GM19025 (cell line): ENCODE measurements at regions not wholly inside any gene's neighbourhood (a gene's known extent, or its start where the extent isn't known, plus 50 kb on each side); places are given as distances from the start of the nearest gene placed in this dataset.

Experiments used
- ATAC-seq: cut with Tn5 transposase; IDR thresholded peaks from one replicate; pipeline ENCODE4 v1.9.1; 2021; ENCODE audit warnings: mild to moderate bottlenecking, low read depth, moderate library complexity; ENCODE audit not compliant: unreplicated experiment

DNA sequence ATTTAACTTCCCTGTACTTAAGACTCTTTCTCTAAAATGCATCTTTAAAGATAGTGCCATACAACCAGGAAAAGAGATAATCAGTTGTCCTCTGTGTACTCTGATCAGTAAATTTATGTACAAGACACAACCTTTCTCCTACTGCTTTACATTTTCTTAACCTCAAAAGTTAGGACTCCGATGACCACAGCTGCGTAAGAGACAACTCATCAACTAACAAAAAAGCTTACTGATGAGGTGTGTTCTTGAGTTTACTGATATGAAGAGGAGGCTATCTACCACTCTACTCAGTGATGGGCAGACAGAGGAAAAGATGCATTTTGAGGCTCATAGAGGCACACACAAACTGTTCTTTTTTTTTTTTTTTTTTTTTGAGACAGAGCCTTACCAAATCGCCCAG lies 71.4 kb upstream of the HIF1A start:
- ATAC-seq = no peak

DNA sequence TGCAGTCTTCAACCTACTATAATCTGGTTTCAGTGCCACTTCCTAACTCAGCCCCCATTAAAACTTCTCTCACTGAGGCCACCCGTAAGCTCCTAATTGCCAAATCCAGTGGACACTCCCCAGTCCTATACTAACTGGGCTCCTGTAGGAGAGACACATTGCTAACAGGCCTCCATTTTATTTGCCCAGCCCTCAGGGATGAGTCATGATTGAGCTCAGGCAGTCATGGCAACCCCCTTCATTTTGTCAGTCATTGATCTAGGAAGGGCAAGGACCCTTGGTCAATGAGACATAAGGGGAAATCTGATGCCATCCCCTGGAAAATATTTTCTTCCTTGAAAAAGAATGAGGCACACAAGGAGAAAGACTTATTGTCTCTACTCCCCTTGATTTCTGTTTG lies 70.1 kb upstream of the HIF1A start:
- no peak for ATAC-seq

DNA sequence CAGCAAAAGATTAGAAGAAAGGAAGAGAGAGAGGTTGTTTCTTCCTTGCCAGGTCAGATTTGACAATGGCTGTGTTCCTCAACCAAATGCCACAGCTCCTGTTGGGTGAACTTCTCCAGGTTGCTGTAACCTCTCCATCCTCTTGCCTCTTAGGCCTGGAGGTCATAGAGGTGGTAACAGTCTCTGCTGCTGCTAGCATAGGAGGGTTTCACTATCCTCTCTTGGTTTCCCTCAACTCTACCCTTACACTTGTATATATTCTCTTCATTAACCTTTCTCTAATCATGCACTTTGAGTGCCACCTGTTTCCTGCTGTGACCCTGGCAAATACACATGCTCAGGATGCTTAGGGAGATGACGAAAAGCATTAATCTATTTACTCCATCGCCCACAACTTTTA lies 67.7 kb upstream of the HIF1A start:
- ATAC-seq = no peak

DNA sequence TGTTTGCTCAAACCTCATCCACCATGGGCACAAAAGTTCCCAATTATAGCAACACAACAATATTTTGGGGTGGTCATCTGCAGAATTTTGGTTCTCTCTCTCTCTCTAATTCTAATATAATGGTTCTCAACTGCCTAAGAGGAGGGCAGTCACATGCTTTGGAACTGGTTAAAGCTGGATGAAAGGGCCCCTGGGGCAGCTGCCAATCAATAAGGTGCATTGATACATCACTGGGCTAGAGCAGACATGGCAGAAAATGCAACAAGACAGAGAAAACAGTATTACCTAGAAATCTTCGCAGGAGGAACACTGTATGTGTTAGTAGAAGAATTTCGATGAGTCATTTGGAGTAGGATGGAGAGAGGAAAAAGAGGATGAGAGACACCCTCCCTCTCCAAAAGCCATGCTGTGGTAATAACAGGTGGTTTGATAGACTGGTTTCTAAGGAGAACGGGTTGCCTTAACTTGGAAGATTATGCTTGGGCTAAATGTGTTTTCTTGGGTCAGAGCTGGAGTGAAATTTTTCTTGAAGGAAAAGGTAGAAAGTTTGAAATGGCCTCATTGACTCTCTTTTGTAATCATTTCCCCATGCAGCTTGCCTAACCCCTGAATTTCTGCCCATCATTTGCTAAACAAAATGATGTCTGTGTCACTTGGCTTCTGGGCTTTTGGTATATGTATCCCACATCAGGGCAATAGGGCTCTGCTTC lies 67.1 kb upstream of the HIF1A start:
- ATAC-seq = no peak

DNA sequence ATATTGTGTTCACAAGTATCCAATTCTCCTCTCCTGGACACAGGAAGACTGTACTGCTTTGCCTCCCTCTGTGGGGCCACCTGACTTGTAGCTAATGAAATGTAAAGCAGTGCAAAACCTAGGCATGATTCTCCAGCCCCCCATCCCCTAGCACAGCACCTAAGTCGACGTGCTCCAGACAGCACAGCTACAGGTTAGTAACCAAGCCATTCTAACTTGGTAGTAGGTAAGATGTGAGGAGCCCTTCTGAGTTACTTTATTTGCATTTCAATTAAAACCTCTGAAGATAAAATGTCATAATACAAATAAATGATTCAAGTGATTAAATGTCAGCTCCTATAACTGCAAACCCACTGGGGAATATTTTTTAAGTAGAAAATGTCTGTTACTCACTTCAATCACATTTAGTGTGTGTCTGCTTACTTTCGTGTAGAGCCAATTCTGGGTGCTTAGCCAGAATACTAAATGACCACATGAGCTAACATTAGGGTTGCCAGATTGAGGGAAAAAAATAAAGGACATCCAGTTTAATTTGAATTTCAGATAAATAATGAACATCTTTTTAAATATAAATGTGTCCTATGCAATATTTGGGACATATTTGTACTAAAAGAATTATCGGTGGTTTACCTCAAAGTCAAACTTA lies 64.8 kb upstream of the HIF1A start:
- no peak for ATAC-seq

DNA sequence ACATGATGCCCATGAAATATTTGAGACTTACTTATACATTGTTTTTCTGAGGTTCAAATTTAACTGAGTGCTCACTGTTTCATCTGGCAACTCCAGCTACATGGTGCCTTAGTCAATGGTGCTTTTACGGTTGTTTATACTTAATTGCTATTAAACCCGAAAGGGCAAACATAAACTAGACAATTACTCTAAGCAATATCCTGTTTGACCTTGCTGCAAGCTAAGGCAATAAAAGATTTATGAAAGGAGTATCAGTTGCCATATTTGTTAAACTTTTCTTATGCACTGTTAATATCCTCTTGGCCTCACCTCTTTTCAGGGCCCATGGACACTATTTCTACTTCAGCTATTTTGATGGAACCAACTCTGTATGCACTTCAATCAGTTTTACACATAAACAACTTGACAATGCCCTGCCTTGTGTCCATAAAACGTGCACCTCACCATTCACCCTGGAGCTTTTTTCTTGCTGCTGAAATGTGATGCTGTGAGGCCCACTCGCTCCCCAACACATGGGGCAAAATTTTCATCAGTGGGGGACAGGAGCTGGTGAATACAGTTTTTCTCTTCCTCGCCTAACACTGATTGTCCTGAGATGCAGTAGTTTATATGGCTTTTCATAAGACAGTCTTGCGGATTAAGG lies 64.1 kb upstream of the HIF1A start:
- ATAC-seq = no peak

DNA sequence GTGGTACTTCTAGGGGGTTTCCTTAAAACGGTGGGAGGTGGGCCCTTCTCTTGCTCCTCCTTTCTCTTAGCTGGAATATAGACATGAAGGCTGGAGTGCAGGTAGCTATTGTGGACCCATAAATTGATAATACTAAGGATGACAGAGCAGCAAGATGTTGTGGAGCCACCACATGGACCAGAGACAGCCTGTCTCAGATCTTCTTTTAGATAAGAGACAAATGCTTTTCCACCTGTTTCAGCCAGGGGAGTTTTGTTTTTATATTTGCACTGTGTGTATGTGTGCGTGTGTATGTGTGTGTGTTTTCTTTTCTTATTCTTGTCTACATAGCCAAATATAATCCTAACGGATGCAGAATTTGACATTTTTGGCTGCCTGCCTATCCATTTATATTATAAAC lies 62.9 kb upstream of the HIF1A start:
- ATAC-seq = no peak

DNA sequence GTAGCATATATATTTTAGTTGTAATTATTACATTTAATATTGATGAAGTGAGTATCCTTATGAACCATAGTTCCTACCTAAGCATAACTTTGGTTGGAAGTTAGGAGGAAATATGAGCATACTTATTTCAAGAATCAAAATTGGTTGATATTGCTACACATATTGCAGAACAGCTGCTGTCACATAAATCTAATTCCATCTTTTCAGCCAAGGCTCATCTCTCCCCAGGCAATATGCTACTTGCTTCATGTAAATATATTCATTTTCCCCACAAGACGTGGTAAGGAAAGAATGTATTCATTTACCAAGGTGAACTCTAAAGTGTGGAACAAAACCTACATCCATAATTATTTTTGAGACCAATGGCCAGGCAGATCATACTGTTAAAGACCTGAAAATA lies 62.5 kb upstream of the HIF1A start:
- ATAC-seq = no peak

DNA sequence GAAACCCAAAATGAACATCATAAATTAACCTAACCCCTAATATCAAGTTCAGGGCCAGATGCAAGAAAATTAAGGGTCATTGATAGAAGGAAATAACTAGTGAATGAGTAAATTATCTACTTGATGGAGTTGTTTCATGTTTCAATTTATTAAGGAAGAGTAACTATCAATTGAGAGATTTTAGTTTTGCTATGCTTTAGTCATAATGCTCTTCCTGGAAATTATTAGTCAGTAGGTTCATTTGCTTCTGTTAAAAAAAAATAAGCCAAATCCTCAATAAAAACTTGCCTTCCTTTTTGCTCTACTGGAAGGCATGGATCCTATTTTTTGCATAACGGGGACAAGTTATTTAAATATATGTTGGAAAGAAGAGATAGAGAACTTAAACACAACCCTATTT lies 59.0 kb upstream of the HIF1A start:
- no peak for ATAC-seq

DNA sequence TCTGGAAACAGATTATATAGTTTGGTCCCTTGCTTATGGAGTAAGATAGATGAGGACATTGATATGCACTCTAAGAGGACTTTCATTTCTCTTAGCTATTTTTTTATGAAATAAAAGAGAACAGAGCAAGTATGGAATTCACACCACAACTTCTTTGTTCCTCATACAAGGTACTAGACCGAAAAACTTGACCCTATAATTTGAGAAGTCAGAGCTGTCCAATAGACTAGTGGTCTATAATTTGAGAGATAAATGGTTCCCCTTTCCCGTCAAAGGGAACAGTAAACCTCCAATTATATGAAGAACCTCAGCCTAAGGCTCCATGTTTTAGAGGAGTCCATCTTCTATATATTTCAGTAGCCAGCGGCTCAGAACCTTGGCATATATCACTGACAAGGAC lies 58.5 kb upstream of the HIF1A start:
- ATAC-seq = no peak

DNA sequence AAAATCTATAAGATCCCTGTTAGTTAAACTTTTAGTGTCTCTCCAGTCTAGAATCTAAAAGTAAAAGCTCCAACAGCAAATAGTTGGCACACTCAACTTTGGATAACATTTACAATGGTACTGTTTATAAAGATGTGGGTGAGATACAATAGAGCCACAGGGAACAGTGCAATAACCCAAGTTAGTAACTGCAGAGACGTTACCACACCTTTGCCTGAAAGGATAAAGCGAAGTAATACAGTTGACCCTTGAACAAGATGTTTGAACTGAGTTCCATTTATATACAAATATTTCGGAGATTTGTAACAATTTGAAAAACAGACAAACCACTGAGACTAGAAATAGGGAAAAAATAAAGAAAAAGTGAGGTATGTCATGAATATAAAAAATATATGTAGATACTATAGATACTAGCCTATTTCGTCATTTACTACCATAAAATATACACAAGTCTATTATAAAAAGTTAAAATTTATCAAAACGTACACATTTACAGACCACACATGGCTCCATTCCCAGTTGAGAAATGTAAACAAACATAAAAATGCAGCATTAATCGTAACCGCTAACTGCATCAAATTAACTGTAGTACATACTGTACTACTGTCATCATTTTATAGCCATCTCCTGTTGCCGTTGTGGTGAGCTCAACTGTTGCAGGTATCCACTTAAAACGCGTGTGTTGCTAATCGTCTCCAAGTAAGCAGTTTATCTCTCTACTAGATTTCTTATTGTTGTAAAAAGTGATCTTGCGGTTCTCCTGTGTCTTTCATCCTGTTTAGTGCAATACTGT lies 56.5 kb upstream of the HIF1A start:
- ATAC-seq = no peak

DNA sequence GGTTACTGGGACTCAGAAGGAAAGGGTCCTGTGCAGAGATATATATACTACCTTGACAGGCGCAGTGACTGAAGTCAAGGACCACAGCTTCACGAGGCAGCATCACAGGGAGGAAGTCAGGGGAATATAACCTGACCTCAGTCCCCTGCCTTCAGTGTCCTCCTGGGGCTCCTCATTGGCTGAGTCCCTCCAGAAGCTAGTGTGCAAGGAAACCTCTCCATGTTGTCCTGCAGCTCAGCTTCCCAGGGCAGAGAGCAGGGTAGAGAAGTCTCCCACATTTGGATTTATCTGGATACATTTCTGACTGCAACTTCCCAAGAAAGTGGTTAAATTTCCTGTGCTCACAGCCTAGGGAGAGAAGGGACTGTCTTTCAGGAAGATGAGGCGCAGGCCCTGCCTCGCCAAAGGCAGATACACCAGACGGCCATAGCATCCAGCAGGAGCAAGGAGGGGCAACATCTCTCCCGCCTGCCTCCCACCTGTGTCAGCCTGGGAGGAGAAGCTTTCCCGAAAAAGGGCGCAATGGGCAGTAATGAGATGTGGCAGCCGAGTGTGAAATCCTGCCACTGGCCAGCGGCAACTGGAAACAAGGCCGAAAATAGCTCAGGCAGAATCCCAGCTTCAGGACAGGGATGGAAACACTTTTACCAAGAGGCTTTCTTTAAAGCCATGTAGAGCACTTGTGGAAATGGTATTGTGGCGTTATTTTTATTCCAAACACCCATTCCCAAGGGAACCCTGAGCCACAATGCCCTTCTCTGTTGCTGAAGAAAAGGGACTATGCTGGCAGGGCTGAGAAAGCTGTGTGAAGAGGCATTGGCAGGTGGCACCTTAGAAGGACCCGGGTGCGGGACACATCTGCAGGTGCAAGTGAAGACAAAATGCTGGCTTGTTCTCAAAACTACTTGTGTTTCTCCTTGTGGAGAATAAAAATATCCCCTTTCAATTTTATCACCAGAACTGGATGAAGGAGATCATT lies 54.9 kb upstream of the HIF1A start:
- no peak for ATAC-seq

DNA sequence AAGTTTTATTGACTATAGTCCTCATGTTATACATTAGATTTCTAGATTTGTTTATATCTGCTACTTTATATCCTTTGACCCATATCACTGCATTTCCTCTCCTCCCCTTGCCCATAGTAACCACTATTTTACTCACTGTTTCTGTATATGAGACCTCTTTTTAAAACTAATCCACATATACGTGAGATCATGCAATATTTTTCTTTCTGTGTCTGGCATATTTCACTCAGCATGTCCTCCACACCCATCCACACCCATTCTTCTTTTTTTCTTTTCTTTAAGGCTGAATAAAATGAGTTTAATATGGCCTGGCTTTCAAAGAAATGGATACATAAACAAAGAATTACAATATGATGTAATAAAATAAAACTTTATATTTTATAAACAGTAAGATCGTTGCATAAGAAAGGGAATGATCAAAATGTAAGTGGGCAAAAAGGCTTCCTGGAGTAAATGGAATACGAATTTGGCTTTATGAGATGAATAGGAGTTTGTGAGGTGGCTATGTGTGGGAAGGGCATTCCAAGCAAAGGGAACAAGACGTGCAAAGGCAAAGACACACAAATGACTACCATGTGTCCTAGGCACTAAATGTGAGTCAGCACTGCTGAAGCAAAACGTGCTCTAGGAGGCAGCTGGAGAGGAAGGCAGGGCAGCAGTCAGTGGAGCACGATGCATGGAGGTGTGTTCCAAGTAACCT lies 53.2 kb upstream of the HIF1A start:
- no peak for ATAC-seq

DNA sequence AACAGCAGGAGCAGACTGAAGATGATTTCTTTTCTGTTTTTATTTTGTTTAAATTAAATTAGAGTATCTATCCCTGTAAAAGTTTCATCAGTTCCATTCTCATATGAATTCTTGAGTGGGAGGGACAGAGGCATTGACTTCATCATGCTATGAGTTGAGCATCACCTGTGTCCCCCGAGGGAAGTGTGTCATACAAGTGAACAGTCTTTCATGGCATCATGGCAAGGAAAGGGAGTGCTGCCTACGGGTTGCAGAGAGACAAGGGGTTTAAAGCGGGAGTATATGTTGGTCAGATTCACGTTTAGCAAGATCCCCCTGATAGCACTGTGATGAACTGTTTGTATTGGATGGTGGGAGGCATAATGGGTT lies 52.7 kb upstream of the HIF1A start:
- no peak for ATAC-seq

DNA sequence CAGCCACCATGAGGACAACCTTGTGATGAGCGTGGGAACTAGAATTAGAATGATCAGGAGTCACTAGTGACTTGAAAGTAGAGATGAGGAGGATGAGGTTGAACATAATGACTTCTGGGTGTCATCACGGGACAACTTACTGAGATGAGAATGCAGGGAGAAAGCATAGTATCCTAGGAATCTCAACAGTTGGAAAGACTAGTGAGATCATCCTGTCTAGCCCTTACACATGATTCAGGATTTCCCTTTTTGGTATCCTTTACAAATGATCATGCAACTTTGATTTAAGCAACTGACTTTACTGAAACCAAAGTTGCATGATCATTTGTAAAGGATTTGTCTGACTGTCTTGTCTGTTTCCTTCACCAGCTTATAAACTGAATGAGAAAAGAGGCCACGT lies 51.8 kb upstream of the HIF1A start:
- ATAC-seq = no peak

DNA sequence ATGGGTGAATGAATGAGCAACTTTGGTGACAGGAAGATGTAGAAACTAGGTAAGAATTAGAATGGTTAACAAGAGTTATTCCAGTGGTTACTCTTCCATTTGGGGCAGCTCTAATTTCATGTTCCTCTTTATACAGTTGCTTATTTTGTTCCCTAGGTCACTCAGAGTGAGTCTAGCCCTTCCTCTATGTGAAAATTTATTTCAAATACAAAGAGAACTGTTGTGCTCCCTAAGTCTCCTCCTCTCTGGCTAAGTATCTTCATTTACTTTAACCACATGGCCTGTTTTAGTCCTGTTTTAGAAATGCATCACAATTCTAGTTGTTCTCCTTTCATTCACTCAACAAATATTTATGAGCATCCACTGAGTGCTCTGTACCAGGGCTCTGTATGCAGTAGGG lies 51.1 kb upstream of the HIF1A start:
- ATAC-seq = no peak

DNA sequence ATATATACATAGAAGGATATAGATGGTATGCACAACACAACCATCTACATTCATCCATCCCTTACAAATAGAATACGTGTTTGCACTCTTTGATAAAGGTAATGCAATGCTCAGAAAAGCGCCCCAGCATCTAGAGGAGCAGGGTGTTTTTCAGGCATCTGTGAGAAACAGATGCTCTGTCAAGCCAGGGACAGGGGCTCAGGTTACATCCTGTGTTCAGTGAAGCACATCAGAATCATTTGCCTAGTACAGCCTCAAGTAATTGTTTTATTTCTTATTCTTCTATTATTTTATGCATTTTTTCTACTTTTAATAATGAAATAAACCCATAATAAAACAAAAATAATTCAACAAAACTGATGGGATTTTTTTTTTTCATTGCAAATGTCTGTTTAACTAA lies 50.5 kb upstream of the HIF1A start:
- no peak for ATAC-seq

DNA sequence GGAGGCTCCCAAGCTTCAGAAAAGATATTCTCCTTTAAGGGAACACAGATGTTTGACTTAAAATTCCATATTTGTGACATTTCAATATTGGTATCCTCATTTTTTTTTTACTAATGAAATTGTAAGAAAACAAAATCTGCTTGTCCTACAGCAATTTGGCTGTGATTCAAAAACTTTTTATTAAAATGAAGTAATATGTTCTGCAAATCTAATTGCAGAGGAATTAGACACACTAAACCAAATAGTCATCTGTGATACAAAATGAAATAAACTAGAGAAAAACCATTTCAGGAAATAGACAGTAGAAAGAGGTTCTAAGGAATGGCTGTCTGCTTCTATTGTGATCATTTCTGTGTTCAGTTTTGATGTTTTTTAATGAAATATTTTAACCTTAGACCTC lies 50.1 kb upstream of the HIF1A start:
- ATAC-seq = no peak
